OCI-LY7 (cell line): ENCODE measurements at regions not wholly inside any gene's neighbourhood (a gene's known extent, or its start where the extent isn't known, plus 50 kb on each side); places are given as distances from the start of the nearest gene placed in this dataset.

Experiments
- CTCF ChIP-seq: fragments of 200-600 bp; sonication (generic); conservative IDR thresholded peaks from 2 replicates; pipeline ENCODE4 v1.5.1; 2014; ENCODE audit warnings: mild to moderate bottlenecking, antibody characterized with exemption, low read length, moderate library complexity, mixed read lengths
- EZH2phosphoT487 ChIP-seq: fragments of 200-600 bp; sonication (generic); IDR thresholded peaks from 2 replicates; pipeline ENCODE4 v1.6.1; 2018; ENCODE audit warnings: low read depth, borderline replicate concordance, mild to moderate bottlenecking, mixed run types, antibody characterized with exemption, low read length, moderate library complexity, mixed read lengths

- TF ChIP-seq CTCF (no peak), EZH2phosphoT487 (no peak)
Measured at GRCh38 chr5:57665146-57665936, 182.7 kb upstream of the ACTBL2 start.
